ENCODE measurements at regions not wholly inside any gene's neighbourhood (a gene's known extent, or its start where the extent isn't known, plus 50 kb on each side); places are given as distances from the start of the nearest gene placed in this dataset.

- Histone ChIP-seq H3K27ac (no peak overlapping the region), H3K4me3 (no peak overlapping the region), H3K9me3 (no peaks in the 10 kb centered on the region), H3K27me3 (no peaks in the 10 kb centered on the region), H3K36me3 (no peaks in the 10 kb centered on the region), H3K4me1 (no peaks in the 10 kb centered on the region)
- TF ChIP-seq CTCF (IDR thresholded peaks at IDR 0.05) (no peak), POLR2A (IDR thresholded peaks at IDR 0.05) (no peak)
- WGBS (ENCODE audit: insufficient coverage, low coverage, low lambda C conversion rate, missing lambda C conversion rate) = 65% methylated on average over 4 of the region's 4 CpGs
- ATAC-seq (no peak), DNase-seq (no peak)
- intact Hi-C loops (cut with DNase I) = no loop called here
Observed at GRCh38 chr2:6617794-6618193, 247.9 kb downstream of the CMPK2 start.

- H3K9me3 ChIP-seq = no peaks in the 10 kb centered on the region
- H3K4me1 ChIP-seq = no peaks in the 10 kb centered on the region
- intact Hi-C loops (cut with DNase I) = no loop called here
- no peak overlapping the region for H3K27ac ChIP-seq
- ATAC-seq (no peak), DNase-seq (no peak)
- no peaks in the 10 kb centered on the region for H3K27me3 ChIP-seq
- WGBS (ENCODE audit: insufficient coverage, low coverage, low lambda C conversion rate, missing lambda C conversion rate) = 64% methylated on average over 6 of the region's 6 CpGs
- no peak overlapping the region for H3K4me3 ChIP-seq
- H3K36me3 ChIP-seq = no peaks in the 10 kb centered on the region
- no peak for TF ChIP-seq CTCF (IDR thresholded peaks at IDR 0.05)
Observed at GRCh38 chr2:6618201-6618600, 247.5 kb downstream of the CMPK2 start.

- H3K27ac ChIP-seq = no peak overlapping the region
- 26% methylated on average over 2 of the region's 2 CpGs for WGBS (ENCODE audit: insufficient coverage, low coverage, low lambda C conversion rate, missing lambda C conversion rate)
Observed at GRCh38 chr2:6623746-6624145, 242.0 kb downstream of the CMPK2 start.

GRCh38 chr2:6626401-6627012 is 239.2 kb downstream of the CMPK2 start:
- DNase-seq = no peak
- intact Hi-C loops (cut with DNase I) = no loop called here
- Histone ChIP-seq H3K27ac (no peak overlapping the region), H3K36me3 (no peaks in the 10 kb centered on the region), H3K27me3 (no peaks in the 10 kb centered on the region), H3K9me3 (no peaks in the 10 kb centered on the region), H3K4me3 (no peak overlapping the region), H3K4me1 (no peaks in the 10 kb centered on the region)
- ATAC-seq = no peak
- WGBS (ENCODE audit: insufficient coverage, low coverage, low lambda C conversion rate, missing lambda C conversion rate) = 40% methylated on average over 8 of the region's 8 CpGs
- TF ChIP-seq POLR2A (IDR thresholded peaks at IDR 0.05) = no peak
- no peak for TF ChIP-seq CTCF (IDR thresholded peaks at IDR 0.05)

More at GRCh38 chr2:6623746-6624145, 242.0 kb downstream of the CMPK2 start:
- TF ChIP-seq CTCF (IDR thresholded peaks at IDR 0.05) = no peak
- no peak for TF ChIP-seq POLR2A (IDR thresholded peaks at IDR 0.05)
- Histone ChIP-seq H3K36me3 (no peaks in the 10 kb centered on the region), H3K4me1 (no peaks in the 10 kb centered on the region), H3K9me3 (no peaks in the 10 kb centered on the region), H3K27me3 (no peaks in the 10 kb centered on the region), H3K4me3 (no peak overlapping the region)
- no peak for DNase-seq
- no peak for ATAC-seq
- intact Hi-C loops (cut with DNase I) = no loop called here

- no peaks in the 10 kb centered on the region for H3K4me1 ChIP-seq
- ATAC-seq (no peak), DNase-seq (no peak)
- H3K4me3 ChIP-seq = no peak overlapping the region
- H3K27ac ChIP-seq = no peak overlapping the region
- no peaks in the 10 kb centered on the region for H3K36me3 ChIP-seq
- intact Hi-C loops (cut with DNase I) = no loop called here
- H3K27me3 ChIP-seq = no peaks in the 10 kb centered on the region
- no peaks in the 10 kb centered on the region for H3K9me3 ChIP-seq
- TF ChIP-seq CTCF (IDR thresholded peaks at IDR 0.05) (no peak), POLR2A (IDR thresholded peaks at IDR 0.05) (no peak)
- 72% methylated on average over 4 of the region's 4 CpGs for WGBS (ENCODE audit: insufficient coverage, low coverage, low lambda C conversion rate, missing lambda C conversion rate)
Observed at GRCh38 chr2:6627316-6627715, 238.4 kb downstream of the CMPK2 start.

All from right lobe of liver (tissue), 6 donors.